NCI-H1092 treated with DMSO at 0.1 percent for 48 hours (cell line): ENCODE measurements at regions not wholly inside any gene's neighbourhood (a gene's known extent, or its start where the extent isn't known, plus 50 kb on each side); places are given as distances from the start of the nearest gene placed in this dataset.
"Not testable (repeated sequence)": the region's sequence is repeated elsewhere in the genome, so short reads cannot be mapped to it uniquely, and the experiment has no call there.

Experiments
- DNase-seq: peaks from one replicate; lab custom pipeline; 2025; lab: John Stamatoyannopoulos, UW

- no peak for DNase-seq
Measured at GRCh38 chr6:168192901-168193815, 114.1 kb upstream of the FRMD1 start.

- DNase-seq = peak; percentile 83
Measured at GRCh38 chr6:168192195-168192900, 113.3 kb upstream of the FRMD1 start.

- no peak for DNase-seq
Measured at GRCh38 chr6:168190646-168191443, 111.8 kb upstream of the FRMD1 start.

- DNase-seq = no peak
Measured at GRCh38 chr6:168190014-168190405, 111.0 kb upstream of the FRMD1 start.

GRCh38 chr6:168189200-168190013 is 110.4 kb upstream of the FRMD1 start:
- no peak for DNase-seq

- DNase-seq = no peak
Measured at GRCh38 chr6:168188369-168189199, 109.6 kb upstream of the FRMD1 start.

GRCh38 chr6:168186438-168186837 is 107.4 kb upstream of the FRMD1 start:
- DNase-seq = no peak

GRCh38 chr6:168186018-168186417 is 107.0 kb upstream of the FRMD1 start:
- DNase-seq = not testable (repeated sequence)

- DNase-seq = no peak
Measured at GRCh38 chr6:168184701-168185100, 105.7 kb upstream of the FRMD1 start.

- no peak for DNase-seq
Measured at GRCh38 chr6:168183613-168183970, 104.6 kb upstream of the FRMD1 start.

GRCh38 chr6:168182908-168183612 is 104.0 kb upstream of the FRMD1 start:
- no peak for DNase-seq

GRCh38 chr6:168182366-168182765 is 103.4 kb upstream of the FRMD1 start:
- no peak for DNase-seq

GRCh38 chr6:168181876-168182275 is 102.9 kb upstream of the FRMD1 start:
- no peak for DNase-seq

- DNase-seq = no peak
Measured at GRCh38 chr6:168181316-168181715, 102.3 kb upstream of the FRMD1 start.

- no peak for DNase-seq
Measured at GRCh38 chr6:168180548-168181011, 101.6 kb upstream of the FRMD1 start.

GRCh38 chr6:168179702-168180382 is 100.8 kb upstream of the FRMD1 start:
- DNase-seq = no peak

- DNase-seq = no peak
Measured at GRCh38 chr6:168179133-168179532, 100.1 kb upstream of the FRMD1 start.

- no peak for DNase-seq
Measured at GRCh38 chr6:168177103-168177891, 98.3 kb upstream of the FRMD1 start.
